SK-MEL-5 (cell line): ENCODE measurements at regions not wholly inside any gene's neighbourhood (a gene's known extent, or its start where the extent isn't known, plus 50 kb on each side); places are given as distances from the start of the nearest gene placed in this dataset.
"Not testable (repeated sequence)": the region's sequence is repeated elsewhere in the genome, so short reads cannot be mapped to it uniquely, and the experiment has no call there.

Source experiments
- DNase-seq: peaks from one replicate; pipeline ENCODE4 v3.0.0-alpha.2; 2016; ENCODE audit warnings: low read depth, low spot score
- in situ Hi-C: cut with HindIII; loops from 2 replicates; pipeline ENCODE4 v1.10.0; 2016; ENCODE audit warnings: low sequenced_read_pairs, high pct_unique_total_duplicates, low pct_unique_long_range_greater_than_20kb

- in situ Hi-C loops, result no loop called here
- no peak for DNase-seq
These were observed 218.8 kb upstream of the TMEM229A start for GRCh38 chr7:124251636-124252035.

GRCh38 chr7:124250297-124251034, 217.6 kb upstream of the TMEM229A start:
- in situ Hi-C loops, result no loop called here

GRCh38 chr7:124247691-124248090, 214.8 kb upstream of the TMEM229A start:
- in situ Hi-C loops, result no loop called here
- DNase-seq, result no peak

More at GRCh38 chr7:124250297-124251034, 217.6 kb upstream of the TMEM229A start:
- no peak for DNase-seq

GRCh38 chr7:124246262-124246863, 213.5 kb upstream of the TMEM229A start:
- in situ Hi-C loops, result no loop called here
- DNase-seq, result no peak

- in situ Hi-C loops, DNase-seq: not testable (repeated sequence)
These were observed 211.6 kb upstream of the TMEM229A start for GRCh38 chr7:124244469-124244868.

GRCh38 chr7:124219681-124220080, 186.8 kb upstream of the TMEM229A start:
- in situ Hi-C loops, result no loop called here
- DNase-seq, result no peak

- in situ Hi-C loops, result no loop called here
These were observed 175.8 kb upstream of the TMEM229A start for GRCh38 chr7:124208642-124209041.

GRCh38 chr7:124208173-124208572, 175.3 kb upstream of the TMEM229A start:
- no peak for DNase-seq
- in situ Hi-C loops, result no loop called here

More at GRCh38 chr7:124208642-124209041, 175.8 kb upstream of the TMEM229A start:
- DNase-seq, result no peak

GRCh38 chr7:124205526-124205925, 172.7 kb upstream of the TMEM229A start:
- in situ Hi-C loops, result no loop called here
- no peak for DNase-seq

- in situ Hi-C loops, result no loop called here
These were observed 169.7 kb upstream of the TMEM229A start for GRCh38 chr7:124202546-124202945.

GRCh38 chr7:124201768-124202349, 169.0 kb upstream of the TMEM229A start:
- in situ Hi-C loops, result no loop called here
- no peak for DNase-seq

More at GRCh38 chr7:124202546-124202945, 169.7 kb upstream of the TMEM229A start:
- DNase-seq, result no peak

GRCh38 chr7:124196519-124196918, 163.7 kb upstream of the TMEM229A start:
- no peak for DNase-seq
- in situ Hi-C loops, result no loop called here

GRCh38 chr7:124192885-124193284, 160.0 kb upstream of the TMEM229A start:
- in situ Hi-C loops, result no loop called here
- no peak for DNase-seq

GRCh38 chr7:124191713-124192112, 158.8 kb upstream of the TMEM229A start:
- no peak for DNase-seq
- in situ Hi-C loops, result no loop called here

- in situ Hi-C loops, result no loop called here
- no peak for DNase-seq
These were observed 158.2 kb upstream of the TMEM229A start for GRCh38 chr7:124191030-124191429.

GRCh38 chr7:124188576-124188975, 155.7 kb upstream of the TMEM229A start:
- DNase-seq, result no peak
- in situ Hi-C loops, result no loop called here

GRCh38 chr7:124187962-124188361, 155.1 kb upstream of the TMEM229A start:
- no peak for DNase-seq
- in situ Hi-C loops, result no loop called here

- no peak for DNase-seq
- in situ Hi-C loops, result no loop called here
These were observed 150.8 kb upstream of the TMEM229A start for GRCh38 chr7:124183649-124184048.

GRCh38 chr7:124179641-124180040, 146.8 kb upstream of the TMEM229A start:
- in situ Hi-C loops, result no loop called here
- no peak for DNase-seq
